GM12891 (cell line): ENCODE measurements at regions not wholly inside any gene's neighbourhood (a gene's known extent, or its start where the extent isn't known, plus 50 kb on each side); places are given as distances from the start of the nearest gene placed in this dataset.

ENCODE experiments used
- PAX5 ChIP-seq: IDR thresholded peaks from 2 replicates; pipeline ENCODE4 v1.6.1; 2011; ENCODE audit warnings: low read length, moderate library complexity, mild to moderate bottlenecking; ENCODE audit not compliant: insufficient read depth, severe bottlenecking
- POLR2A ChIP-seq: IDR thresholded peaks from 2 replicates; pipeline ENCODE4 v1.6.1; 2011; ENCODE audit warnings: low read depth, low read length, control low read depth
- POLR2AphosphoS5 ChIP-seq: IDR thresholded peaks from 2 replicates; pipeline ENCODE4 v1.6.1; 2011; ENCODE audit warnings: low read depth, low read length, control low read depth
- SPI1 ChIP-seq: IDR thresholded peaks from 2 replicates; pipeline ENCODE4 v1.6.1; 2011; ENCODE audit warnings: low read depth, low read length, control low read depth
- TAF1 ChIP-seq: IDR thresholded peaks from 2 replicates; pipeline ENCODE4 v1.6.1; 2011; ENCODE audit warnings: low read depth, low read length, control low read depth

- TF ChIP-seq POLR2A, result no peak
- no peak for TF ChIP-seq SPI1
- TF ChIP-seq TAF1, result no peak
- TF ChIP-seq POLR2AphosphoS5, result no peak
- no peak for TF ChIP-seq PAX5
These were observed 192.6 kb upstream of the GGTLC1 start for GRCh38 chr20:24181151-24181550.
